ENCODE measurements at regions not wholly inside any gene's neighbourhood (a gene's known extent, or its start where the extent isn't known, plus 50 kb on each side); places are given as distances from the start of the nearest gene placed in this dataset.

DNA sequence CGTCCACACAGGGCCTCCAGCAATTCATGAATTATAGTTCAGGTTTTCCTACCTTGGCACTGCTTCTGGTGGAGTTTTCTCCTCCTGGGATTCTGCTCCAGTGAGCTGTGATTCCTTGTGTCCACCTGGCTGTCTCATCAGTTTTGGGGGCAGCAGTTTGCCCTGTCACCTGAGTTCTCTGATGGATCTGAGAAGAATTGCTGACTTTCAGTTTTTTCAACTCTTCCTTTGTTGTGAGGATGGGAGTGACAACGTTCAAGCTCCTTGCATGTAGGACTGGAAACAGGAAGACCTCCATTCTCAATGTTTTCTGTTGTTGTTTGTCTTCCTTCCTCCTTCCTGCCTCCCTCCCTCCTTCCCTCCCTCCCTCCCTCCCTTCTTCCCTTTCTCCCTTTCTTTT is 359.0 kb downstream of the TSN start:
- no peak for DNase-seq (ENCODE audit: low spot score)

GRCh38 chr2:122117371-122117770 is 361.9 kb downstream of the TSN start:
- no peak for DNase-seq (ENCODE audit: low spot score)

DNA sequence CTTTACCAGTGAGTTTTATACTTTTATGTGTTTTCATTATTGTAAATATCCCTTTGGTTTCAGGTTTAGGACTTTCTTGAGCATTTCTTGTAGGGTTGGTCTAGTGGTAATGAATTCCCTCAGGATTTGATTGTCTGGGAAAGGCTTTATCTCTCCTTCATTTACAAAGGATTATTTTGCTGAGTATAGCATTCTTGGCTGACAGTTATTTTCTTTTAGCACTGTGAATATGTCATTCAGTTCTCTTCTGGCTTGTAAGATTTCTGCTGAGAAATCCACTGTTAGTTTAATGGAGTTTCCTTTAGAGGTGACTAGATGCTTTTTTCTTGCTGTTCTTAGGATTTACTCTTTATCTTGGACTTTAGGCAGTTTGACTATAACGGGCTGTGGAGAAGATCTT is 373.9 kb downstream of the TSN start:
- no peak for DNase-seq (ENCODE audit: low spot score)

DNA sequence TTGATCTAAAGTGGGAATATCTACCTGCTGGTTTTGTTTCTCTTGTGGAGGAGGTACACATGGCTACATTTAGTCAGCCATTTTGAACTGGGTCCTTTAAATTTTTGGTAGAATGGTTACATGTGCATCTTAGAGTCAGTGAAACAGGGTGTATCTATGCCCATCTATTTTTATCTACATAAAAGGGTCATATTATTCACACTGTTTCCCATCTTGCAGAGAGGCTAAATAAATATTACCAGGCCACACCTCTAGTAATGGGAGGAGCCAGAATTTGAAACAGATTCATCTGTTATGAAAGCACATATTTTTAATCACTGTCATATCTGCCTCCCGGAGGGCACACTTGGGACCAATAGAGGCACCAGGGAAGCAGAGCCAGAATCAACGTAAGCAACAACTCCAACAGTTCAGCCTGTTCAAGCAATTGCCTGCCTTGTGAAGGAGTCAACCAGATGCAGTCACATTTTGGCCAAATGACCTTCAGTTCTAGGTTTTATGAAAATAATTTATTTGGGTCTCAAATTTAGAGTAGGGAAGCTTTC is 376.8 kb downstream of the TSN start:
- DNase-seq (ENCODE audit: low spot score) = no peak

GRCh38 chr2:122135021-122135937 is 379.8 kb downstream of the TSN start:
- DNase-seq (ENCODE audit: low spot score) = peak; percentile 39

- peak; percentile 27 for DNase-seq (ENCODE audit: low spot score)
Observed at GRCh38 chr2:122136056-122136455, 380.6 kb downstream of the TSN start.

DNA sequence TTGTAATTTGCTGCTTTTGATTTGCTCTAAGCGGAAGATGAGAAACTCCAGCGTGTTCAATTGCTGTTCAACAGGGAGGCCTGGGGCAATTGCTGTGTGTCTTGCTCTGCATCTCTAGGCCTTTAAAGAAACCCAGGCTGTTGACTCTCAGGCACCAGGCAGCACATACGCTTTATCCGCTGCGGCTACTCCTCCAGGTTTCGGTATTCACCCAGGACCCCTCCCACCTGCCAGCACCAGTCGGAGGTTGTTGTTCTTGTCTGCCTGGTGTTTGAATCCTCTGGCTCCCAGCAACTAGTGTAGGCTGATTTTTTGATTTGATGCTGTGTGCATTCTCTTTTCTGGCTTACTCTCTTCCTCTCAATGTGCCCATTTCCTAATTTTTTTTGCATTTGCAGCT is 383.1 kb downstream of the TSN start:
- DNase-seq (ENCODE audit: low spot score) = no peak

DNA sequence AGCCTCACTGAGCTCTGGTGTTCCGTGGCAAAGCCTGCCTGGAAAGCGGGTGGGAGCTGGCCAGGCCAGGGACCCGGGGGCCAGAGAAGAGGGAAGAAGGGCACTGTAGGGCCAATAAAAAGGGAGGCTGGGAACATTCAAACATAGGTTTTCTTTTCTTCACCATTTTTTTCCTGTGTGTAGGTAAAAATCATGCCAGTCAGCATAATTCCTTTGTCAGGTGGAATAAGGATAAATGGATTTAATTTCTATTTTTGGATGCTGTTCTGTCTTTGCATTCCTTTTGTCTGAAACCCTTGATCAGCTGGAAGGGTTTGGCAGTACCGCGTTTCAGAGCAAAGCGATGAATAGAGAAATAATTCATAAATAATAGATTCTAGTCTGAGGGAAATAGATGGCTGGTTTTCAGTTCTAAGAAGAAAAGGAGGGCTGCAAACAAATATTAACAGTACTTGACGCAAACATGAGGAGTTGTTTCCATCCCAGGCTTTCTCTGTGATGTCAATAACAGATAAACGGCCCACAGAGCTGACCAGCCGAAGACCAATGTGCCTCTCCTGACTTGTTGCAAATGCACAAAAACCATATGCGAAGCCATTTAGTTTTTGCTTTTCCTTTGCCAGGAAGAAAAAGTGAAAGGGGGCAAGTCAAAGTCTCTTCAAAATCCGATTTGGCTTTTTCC is 384.4 kb downstream of the TSN start:
- DNase-seq (ENCODE audit: low spot score) = no peak

DNA sequence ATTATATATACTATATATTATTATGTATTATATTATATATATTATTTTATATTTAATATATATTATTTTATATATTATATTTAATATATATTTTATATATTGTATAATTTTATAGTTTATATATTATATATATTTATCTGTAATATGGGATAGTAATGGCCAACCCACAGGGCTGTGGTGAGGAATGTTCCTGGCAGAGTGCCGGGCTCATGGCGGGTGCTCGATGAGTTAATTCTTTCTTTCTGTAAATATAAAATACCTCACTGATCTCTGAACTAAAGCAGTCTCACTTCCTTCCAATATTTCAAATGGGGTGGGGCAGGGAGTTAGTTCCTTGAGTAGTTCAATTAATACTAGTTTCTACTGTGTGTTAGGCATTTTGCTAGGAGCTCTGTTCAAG is 389.4 kb downstream of the TSN start:
- DNase-seq (ENCODE audit: low spot score) = no peak

- no peak for DNase-seq (ENCODE audit: low spot score)
Observed at GRCh38 chr2:122145856-122146255, 390.4 kb downstream of the TSN start.

DNA sequence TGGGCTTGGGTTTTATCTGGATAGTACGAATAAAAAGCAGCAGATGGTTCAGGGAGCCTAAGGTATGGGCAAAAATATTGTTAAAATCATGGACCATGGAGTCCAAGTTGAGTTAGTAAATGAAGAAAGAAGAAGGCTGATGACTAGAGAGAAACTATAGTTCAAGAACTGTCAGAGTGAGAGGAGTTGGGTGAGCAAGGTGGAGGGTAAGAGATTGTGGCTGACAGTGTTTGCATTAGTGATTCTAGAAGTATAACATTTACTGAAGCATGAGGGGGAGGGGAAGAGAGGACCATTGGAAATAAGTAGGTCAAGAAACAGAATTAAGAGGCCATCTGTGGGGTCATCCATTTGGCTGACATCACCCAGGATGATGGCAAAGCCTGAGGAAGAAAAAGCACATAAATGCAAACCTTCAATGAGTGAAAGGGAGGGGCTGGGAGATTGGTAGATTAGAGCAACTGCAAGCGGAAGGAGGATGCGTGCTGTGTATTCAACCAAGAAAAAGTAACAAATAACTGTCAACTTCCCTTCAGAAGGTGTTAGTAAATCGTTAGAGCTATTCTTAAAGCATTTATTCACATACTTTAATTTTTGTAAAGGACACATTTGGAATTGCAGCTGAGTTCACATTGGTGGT is 392.8 kb downstream of the TSN start:
- no peak for DNase-seq (ENCODE audit: low spot score)

- DNase-seq (ENCODE audit: low spot score) = no peak
Observed at GRCh38 chr2:122150524-122151280, 395.3 kb downstream of the TSN start.

- no peak for DNase-seq (ENCODE audit: low spot score)
Observed at GRCh38 chr2:122152571-122152970, 397.1 kb downstream of the TSN start.

- no peak for DNase-seq (ENCODE audit: low spot score)
Observed at GRCh38 chr2:122156176-122156890, 400.9 kb downstream of the TSN start.

GRCh38 chr2:122157158-122157557 is 401.7 kb downstream of the TSN start:
- no peak for DNase-seq (ENCODE audit: low spot score)

DNA sequence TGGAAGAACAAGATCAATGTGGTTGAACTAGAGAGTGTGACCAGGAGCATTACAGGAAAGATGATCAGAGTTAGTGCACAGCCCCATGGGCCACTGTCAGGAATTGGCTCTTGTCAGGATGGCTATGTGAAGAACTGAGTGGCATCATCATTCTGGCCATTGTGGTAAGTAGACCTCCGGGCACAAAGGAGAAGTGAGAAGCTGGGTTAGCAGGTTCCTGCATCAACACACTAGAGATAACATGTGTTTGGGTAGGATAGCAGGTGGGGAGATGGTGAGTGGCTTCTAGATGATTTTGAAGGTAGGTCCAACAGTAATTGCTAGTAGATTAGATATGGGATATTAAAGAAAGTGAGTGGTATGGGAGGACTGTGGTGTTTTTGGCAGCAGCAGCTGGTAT is 408.2 kb downstream of the TSN start:
- DNase-seq (ENCODE audit: low spot score) = no peak

DNA sequence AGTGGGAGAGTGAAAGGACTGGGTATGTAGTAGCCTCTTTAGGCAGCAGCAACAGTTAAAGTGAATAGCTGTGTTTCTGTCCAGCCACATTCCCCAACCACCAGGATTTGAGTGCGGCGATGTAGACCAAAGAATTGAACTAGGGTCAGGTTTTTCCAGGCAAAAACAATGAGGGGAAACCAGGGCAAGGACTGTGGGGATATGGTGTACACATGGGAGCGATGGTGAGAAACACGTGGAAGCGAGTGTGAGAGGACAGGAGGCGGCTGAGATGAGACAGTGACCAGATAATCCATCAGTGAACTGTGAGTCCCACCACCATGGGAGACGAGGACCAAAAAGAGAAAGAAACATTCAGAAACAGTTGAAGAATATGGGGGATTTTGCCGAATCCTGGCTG is 409.5 kb downstream of the TSN start:
- no peak for DNase-seq (ENCODE audit: low spot score)

GRCh38 chr2:122166820-122167219 is 411.4 kb downstream of the TSN start:
- DNase-seq (ENCODE audit: low spot score) = no peak

GRCh38 chr2:122167515-122167914 is 412.1 kb downstream of the TSN start:
- no peak for DNase-seq (ENCODE audit: low spot score)

DNA sequence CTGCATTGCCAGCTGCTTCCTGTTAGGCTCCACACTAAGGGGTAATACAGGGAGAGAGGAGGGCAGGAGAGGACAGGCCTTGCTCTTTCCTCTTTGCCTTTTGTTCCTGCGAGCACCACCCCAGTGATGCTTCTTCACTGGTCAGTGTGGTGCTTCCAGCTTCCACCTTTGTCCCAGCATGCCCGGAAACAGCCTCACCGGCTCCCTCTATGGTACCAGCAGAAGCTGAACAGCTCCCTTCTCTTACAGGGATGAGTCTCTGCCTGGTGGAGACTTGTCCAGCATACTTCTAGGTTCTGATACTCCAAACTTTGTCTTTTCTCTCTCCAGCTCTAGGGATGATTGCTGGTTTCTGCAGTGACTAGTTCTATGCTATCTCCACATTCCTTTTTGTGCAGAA is 413.3 kb downstream of the TSN start:
- no peak for DNase-seq (ENCODE audit: low spot score)

DNA sequence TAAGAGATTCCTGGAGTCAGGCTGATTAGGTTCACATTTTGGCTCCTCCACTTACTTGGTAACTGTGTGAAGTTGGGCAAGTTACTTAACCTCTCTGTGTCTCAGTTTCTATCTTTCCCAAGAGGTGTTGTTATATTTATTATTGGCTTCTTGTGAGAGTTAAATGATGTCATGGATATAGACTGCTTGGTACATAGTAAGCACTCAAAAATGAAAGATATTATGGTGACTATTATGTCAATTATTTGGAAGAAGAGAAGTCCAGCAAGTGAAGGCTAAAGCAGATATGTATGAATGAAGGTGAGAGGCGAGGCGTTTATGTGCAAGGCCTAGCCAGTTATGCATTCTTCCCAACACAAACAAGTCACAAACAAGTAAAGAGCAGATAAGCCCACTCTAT is 417.4 kb downstream of the TSN start:
- DNase-seq (ENCODE audit: low spot score) = no peak
